T-helper 2 cell treated with Interferon-gamma antibody and Interleukin-4, amounts not matched to agents 100 ng/mL and 5 ng/mL, for 36 hours (primary cell): ENCODE measurements at regions not wholly inside any gene's neighbourhood (a gene's known extent, or its start where the extent isn't known, plus 50 kb on each side); places are given as distances from the start of the nearest gene placed in this dataset.

ENCODE experiments used
- intact Hi-C: fragments of 100-400 bp; cut with micrococcal nuclease; formaldehyde crosslinking; loops from one replicate; pipeline ENCODE4 v1.15.1; 2023

- intact Hi-C loops, result no loop called here
Measured at GRCh38 chr20:60466687-60467022, 508.4 kb downstream of the CDH26 start.

- intact Hi-C loops, result no loop called here
Measured at GRCh38 chr20:60467078-60467477, 508.9 kb downstream of the CDH26 start.

GRCh38 chr20:60467771-60468170 lies 509.5 kb downstream of the CDH26 start:
- intact Hi-C loops, result no loop called here

- intact Hi-C loops, result no loop called here
Measured at GRCh38 chr20:60469829-60470228, 511.6 kb downstream of the CDH26 start.

- intact Hi-C loops, result no loop called here
Measured at GRCh38 chr20:60470366-60470765, 512.1 kb downstream of the CDH26 start.

GRCh38 chr20:60473211-60473610 lies 515.0 kb downstream of the CDH26 start:
- intact Hi-C loops, result no loop called here

- intact Hi-C loops, result no loop called here
Measured at GRCh38 chr20:60474385-60474910, 516.2 kb downstream of the CDH26 start.

GRCh38 chr20:60476045-60476444 lies 517.8 kb downstream of the CDH26 start:
- intact Hi-C loops, result no loop called here

- intact Hi-C loops, result no loop called here
Measured at GRCh38 chr20:60477958-60478357, 519.7 kb downstream of the CDH26 start.

GRCh38 chr20:60478533-60478932 lies 520.3 kb downstream of the CDH26 start:
- intact Hi-C loops, result no loop called here

GRCh38 chr20:60480950-60481742 lies 522.9 kb downstream of the CDH26 start:
- intact Hi-C loops, result no loop called here

- intact Hi-C loops, result no loop called here
Measured at GRCh38 chr20:60481743-60482133, 523.5 kb downstream of the CDH26 start.

GRCh38 chr20:60482221-60483008 lies 524.2 kb downstream of the CDH26 start:
- intact Hi-C loops, result no loop called here

GRCh38 chr20:60483371-60483770 lies 525.1 kb downstream of the CDH26 start:
- intact Hi-C loops, result no loop called here

GRCh38 chr20:60484316-60484715 lies 526.1 kb downstream of the CDH26 start:
- intact Hi-C loops, result no loop called here

- intact Hi-C loops, result no loop called here
Measured at GRCh38 chr20:60485012-60485760, 527.0 kb downstream of the CDH26 start.

- intact Hi-C loops, result no loop called here
Measured at GRCh38 chr20:60486315-60486714, 528.1 kb downstream of the CDH26 start.

- intact Hi-C loops, result no loop called here
Measured at GRCh38 chr20:60486937-60487336, 528.7 kb downstream of the CDH26 start.

GRCh38 chr20:60490217-60491050 lies 532.2 kb downstream of the CDH26 start:
- intact Hi-C loops, result no loop called here

GRCh38 chr20:60491051-60491581 lies 532.9 kb downstream of the CDH26 start:
- intact Hi-C loops, result no loop called here

- intact Hi-C loops, result no loop called here
Measured at GRCh38 chr20:60494476-60494875, 536.3 kb downstream of the CDH26 start.
